Astrocyte (in vitro differentiated cells and primary cell): ENCODE measurements at regions not wholly inside any gene's neighbourhood (a gene's known extent, or its start where the extent isn't known, plus 50 kb on each side); places are given as distances from the start of the nearest gene placed in this dataset.

Experiments used
- DNase-seq: peaks from one replicate; pipeline ENCODE4 v3.0.0-alpha.2; 2010; ENCODE audit warnings: low read depth
- FAIRE-seq: peaks from 2 replicates; lab custom pipeline; 2011; peaks lifted over from hg19 to GRCh38; lab: Jason Lieb, UNC
- H2AFZ ChIP-seq: 2 replicates; pipeline ENCODE4 v1.6.0; 2012; ENCODE audit warnings: low read depth, low read length, inconsistent platforms
- H3K27ac ChIP-seq: 2 replicates; pipeline ENCODE4 v1.5.1; 2011; ENCODE audit warnings: low read depth, low read length, inconsistent platforms
- H3K27me3 ChIP-seq: 2 replicates; pipeline ENCODE4 v1.6.0; 2011; ENCODE audit warnings: low read length, inconsistent platforms; ENCODE audit not compliant: insufficient read depth
- H3K36me3 ChIP-seq: 2 replicates; pipeline ENCODE4 v1.5.1; 2011; ENCODE audit warnings: low read length, inconsistent platforms; ENCODE audit not compliant: insufficient read depth
- H3K4me1 ChIP-seq: 2 replicates; pipeline ENCODE4 v1.5.1; 2011; ENCODE audit warnings: low read length, inconsistent platforms; ENCODE audit not compliant: insufficient read depth
- H3K4me2 ChIP-seq: 2 replicates; pipeline ENCODE4 v1.6.0; 2012; ENCODE audit warnings: low read length, inconsistent platforms
- H3K4me3 ChIP-seq: 2 replicates; pipeline ENCODE4 v1.5.1; 2011; ENCODE audit warnings: low read depth, mild to moderate bottlenecking, low read length, inconsistent platforms; ENCODE audit not compliant: insufficient read depth
- H3K79me2 ChIP-seq: 2 replicates; pipeline ENCODE4 v1.6.0; 2012; ENCODE audit warnings: mild to moderate bottlenecking, low read length, inconsistent platforms; ENCODE audit not compliant: insufficient read depth
- H3K9ac ChIP-seq: 2 replicates; pipeline ENCODE4 v1.6.0; 2012; ENCODE audit warnings: mild to moderate bottlenecking, low read length, inconsistent platforms
- H3K9me3 ChIP-seq: 2 replicates; pipeline ENCODE4 v1.5.1; 2012; ENCODE audit warnings: low read depth, mild to moderate bottlenecking, low read length, inconsistent platforms; ENCODE audit not compliant: insufficient read depth
- H4K20me1 ChIP-seq: 2 replicates; pipeline ENCODE4 v1.6.0; 2012; ENCODE audit warnings: low read length, inconsistent platforms; ENCODE audit not compliant: insufficient read depth
- H3K27ac Mint-ChIP-seq: one replicate; pipeline ENCODE4 v1.8.0; 2021; ENCODE audit warnings: mild to moderate bottlenecking, mixed read lengths; ENCODE audit not compliant: unreplicated experiment
- H3K27me3 Mint-ChIP-seq: one replicate; pipeline ENCODE4 v1.8.0; 2021; ENCODE audit warnings: low read depth, mixed read lengths; ENCODE audit not compliant: unreplicated experiment
- H3K36me3 Mint-ChIP-seq: one replicate; pipeline ENCODE4 v1.8.0; 2021; ENCODE audit warnings: low read depth, mixed read lengths; ENCODE audit not compliant: unreplicated experiment
- H3K4me1 Mint-ChIP-seq: one replicate; pipeline ENCODE4 v1.8.0; 2021; ENCODE audit warnings: low read depth, mixed read lengths; ENCODE audit not compliant: unreplicated experiment
- H3K4me3 Mint-ChIP-seq: one replicate; pipeline ENCODE4 v1.8.0; 2021; ENCODE audit warnings: mild to moderate bottlenecking, moderate library complexity, mixed read lengths; ENCODE audit not compliant: unreplicated experiment
- H3K9me3 Mint-ChIP-seq: one replicate; pipeline ENCODE4 v1.8.0; 2021; ENCODE audit warnings: mild to moderate bottlenecking, mixed read lengths; ENCODE audit not compliant: unreplicated experiment
- CTCF ChIP-seq: IDR thresholded peaks from 2 replicates; pipeline ENCODE4 v1.5.1; 2011; ENCODE audit warnings: low read depth, mild to moderate bottlenecking, inconsistent platforms, low read length, moderate library complexity; ENCODE audit not compliant: insufficient read depth
- EZH2 ChIP-seq: IDR thresholded peaks from 2 replicates; pipeline ENCODE4 v1.6.1; 2012; ENCODE audit warnings: mild to moderate bottlenecking, low read length, inconsistent platforms; ENCODE audit not compliant: insufficient read depth

GRCh38 chr1:20429296-20429695, 56.7 kb downstream of the CAMK2N1 start:
- Histone ChIP-seq H3K9me3 (no peaks in the 10 kb centered on the region), H3K27me3 (no peaks in the 10 kb centered on the region), H3K4me1 (peaks cover 11% of the 10 kb centered on the region), H3K36me3 (no peaks in the 10 kb centered on the region), H3K9ac (no peak overlapping the region), H3K27ac (no peak overlapping the region), H2AFZ (no peak overlapping the region), H4K20me1 (no peaks in the 10 kb centered on the region), H3K79me2 (no peaks in the 10 kb centered on the region), H3K4me3 (no peak overlapping the region), H3K4me2 (no peak overlapping the region)
- no peak overlapping the region for H3K4me3 Mint-ChIP-seq
- H3K36me3 Mint-ChIP-seq, result no peaks in the 10 kb centered on the region
- no peak for DNase-seq
- FAIRE-seq, result no peak
- H3K4me1 Mint-ChIP-seq, result peaks cover 9% of the 10 kb centered on the region
- peaks cover 15% of the 10 kb centered on the region for H3K27me3 Mint-ChIP-seq
- no peak for TF ChIP-seq CTCF
- H3K9me3 Mint-ChIP-seq, result peaks cover 6% of the 10 kb centered on the region
- H3K27ac Mint-ChIP-seq, result no peak overlapping the region

- H3K4me1 ChIP-seq, result peaks cover 11% of the 10 kb centered on the region
- Mint-ChIP-seq H3K9me3 (peaks cover 7% of the 10 kb centered on the region), H3K27ac (no peak overlapping the region), H3K27me3 (peaks cover 15% of the 10 kb centered on the region), H3K36me3 (no peaks in the 10 kb centered on the region), H3K4me3 (no peak overlapping the region), H3K4me1 (peaks cover 9% of the 10 kb centered on the region)
- H4K20me1 ChIP-seq, result no peaks in the 10 kb centered on the region
- no peak overlapping the region for H3K4me3 ChIP-seq
- H3K36me3 ChIP-seq, result no peaks in the 10 kb centered on the region
- no peaks in the 10 kb centered on the region for H3K9me3 ChIP-seq
- H3K79me2 ChIP-seq, result no peaks in the 10 kb centered on the region
- no peak overlapping the region for H3K9ac ChIP-seq
- no peak overlapping the region for H3K4me2 ChIP-seq
- no peak overlapping the region for H3K27ac ChIP-seq
- FAIRE-seq, result no peak
- TF ChIP-seq CTCF, result no peak
- no peak for TF ChIP-seq EZH2
- H2AFZ ChIP-seq, result no peak overlapping the region
- no peaks in the 10 kb centered on the region for H3K27me3 ChIP-seq
- DNase-seq, result no peak
Observed at GRCh38 chr1:20428841-20429240, 57.2 kb downstream of the CAMK2N1 start.

- Histone ChIP-seq H3K4me1 (peaks cover 11% of the 10 kb centered on the region), H2AFZ (peak overlapping the region; percentile 54), H3K9me3 (no peaks in the 10 kb centered on the region), H3K36me3 (no peaks in the 10 kb centered on the region), H3K27me3 (no peaks in the 10 kb centered on the region), H3K4me2 (peak overlapping the region; percentile 68), H3K9ac (peak overlapping the region; percentile 65), H3K79me2 (no peaks in the 10 kb centered on the region), H3K27ac (peak overlapping the region; percentile 78), H3K4me3 (no peak overlapping the region), H4K20me1 (no peaks in the 10 kb centered on the region)
- H3K9me3 Mint-ChIP-seq, result peaks cover 13% of the 10 kb centered on the region
- FAIRE-seq (peak; percentile 83), DNase-seq (peak; percentile 89)
- no peak overlapping the region for H3K4me3 Mint-ChIP-seq
- peak overlapping the region; percentile 72 for H3K27ac Mint-ChIP-seq
- peaks cover 7% of the 10 kb centered on the region for H3K27me3 Mint-ChIP-seq
- H3K4me1 Mint-ChIP-seq, result peaks cover 9% of the 10 kb centered on the region
- H3K36me3 Mint-ChIP-seq, result no peaks in the 10 kb centered on the region
- TF ChIP-seq CTCF (no peak), EZH2 (no peak)
Observed at GRCh38 chr1:20426923-20427322, 59.1 kb downstream of the CAMK2N1 start.
